ENCODE measurements at regions not wholly inside any gene's neighbourhood (a gene's known extent, or its start where the extent isn't known, plus 50 kb on each side); places are given as distances from the start of the nearest gene placed in this dataset.
"Not testable (repeated sequence)": the region's sequence is repeated elsewhere in the genome, so short reads cannot be mapped to it uniquely, and the experiment has no call there.

- intact Hi-C loops (cut with DNase I; ENCODE audit: low total_unique reads) = no loop called here
- no peak for DNase-seq (ENCODE audit: low spot score in 2 of 2)
- H3K4me3 ChIP-seq (ENCODE audit: low read depth, poor library complexity, severe bottlenecking) = no peak overlapping the region
- WGBS, 2 donors = 92 to 95% methylated on average over 4 of the region's 4 CpGs
- TF ChIP-seq POLR2A (IDR thresholded peaks at IDR 0.05) (no peak), CTCF (IDR thresholded peaks at IDR 0.05) (no peak)
Measured at GRCh38 chr4:9608300-9608699, 164.1 kb downstream of the DEFB131A start.

- 79 to 93% methylated on average over 2 of the region's 2 CpGs for WGBS, 2 donors
- H3K4me3 ChIP-seq (ENCODE audit: low read depth, poor library complexity, severe bottlenecking); DNase-seq (ENCODE audit: low spot score in 2 of 2); intact Hi-C loops (cut with DNase I; ENCODE audit: low total_unique reads): not testable (repeated sequence)
Measured at GRCh38 chr4:9610321-9610720, 166.1 kb downstream of the DEFB131A start.

GRCh38 chr4:9611101-9611500 lies 166.9 kb downstream of the DEFB131A start:
- WGBS, 2 donors = 35 to 38% methylated on average over 2 to 3 of the region's 3 CpGs
- no peak for DNase-seq (ENCODE audit: low spot score in 2 of 2)
- H3K4me3 ChIP-seq (ENCODE audit: low read depth, poor library complexity, severe bottlenecking) = no peak overlapping the region
- TF ChIP-seq CTCF (IDR thresholded peaks at IDR 0.05) (no peak), POLR2A (IDR thresholded peaks at IDR 0.05) (no peak)
- intact Hi-C loops (cut with DNase I; ENCODE audit: low total_unique reads) = no loop called here

- H3K4me3 ChIP-seq (ENCODE audit: low read depth, poor library complexity, severe bottlenecking); intact Hi-C loops (cut with DNase I; ENCODE audit: low total_unique reads); DNase-seq (ENCODE audit: low spot score in 2 of 2): not testable (repeated sequence)
- 83 to 85% methylated on average over 3 of the region's 3 CpGs for WGBS, 2 donors
Measured at GRCh38 chr4:9636411-9636810, 145.0 kb upstream of the DRD5 start.

GRCh38 chr4:9659678-9660077 lies 121.8 kb upstream of the DRD5 start:
- H3K4me3 ChIP-seq (ENCODE audit: low read depth, poor library complexity, severe bottlenecking); intact Hi-C loops (cut with DNase I; ENCODE audit: low total_unique reads); DNase-seq (ENCODE audit: low spot score in 2 of 2): not testable (repeated sequence)
- 13 to 18% methylated on average over 14 of the region's 14 CpGs for WGBS, 2 donors

- intact Hi-C loops (cut with DNase I; ENCODE audit: low total_unique reads); H3K4me3 ChIP-seq (ENCODE audit: low read depth, poor library complexity, severe bottlenecking); DNase-seq (ENCODE audit: low spot score in 2 of 2): not testable (repeated sequence)
- 66 to 73% methylated on average over 4 of the region's 4 CpGs for WGBS, 2 donors
Measured at GRCh38 chr4:9660955-9661354, 120.5 kb upstream of the DRD5 start.

GRCh38 chr4:9670725-9671124 lies 110.7 kb upstream of the DRD5 start:
- 11 to 12% methylated on average over 11 of the region's 11 CpGs for WGBS, 2 donors
- DNase-seq (ENCODE audit: low spot score in 2 of 2) = peak in 1 of 2 donors; percentile 34
- intact Hi-C loops (cut with DNase I; ENCODE audit: low total_unique reads); H3K4me3 ChIP-seq (ENCODE audit: low read depth, poor library complexity, severe bottlenecking): not testable (repeated sequence)

- peak in 1 of 2 donors; percentile 68 for DNase-seq (ENCODE audit: low spot score in 2 of 2)
- intact Hi-C loops (cut with DNase I; ENCODE audit: low total_unique reads) = not testable (repeated sequence)
Measured at GRCh38 chr4:9677357-9677756, 104.1 kb upstream of the DRD5 start.

GRCh38 chr4:9679704-9680478 lies 101.5 kb upstream of the DRD5 start:
- TF ChIP-seq POLR2A (IDR thresholded peaks at IDR 0.05) (no peak), CTCF (IDR thresholded peaks at IDR 0.05) (no peak)
- H3K4me3 ChIP-seq (ENCODE audit: low read depth, poor library complexity, severe bottlenecking) = no peak overlapping the region
- WGBS, 2 donors = 98 to 99% methylated on average over 18 to 24 of the region's 30 CpGs
- peak in 1 of 2 donors; percentile 76 for DNase-seq (ENCODE audit: low spot score in 2 of 2)
- intact Hi-C loops (cut with DNase I; ENCODE audit: low total_unique reads) = no loop called here

More at GRCh38 chr4:9677357-9677756, 104.1 kb upstream of the DRD5 start:
- not testable (repeated sequence) for H3K4me3 ChIP-seq (ENCODE audit: low read depth, poor library complexity, severe bottlenecking)
- 87 to 88% methylated on average over 10 of the region's 10 CpGs for WGBS, 2 donors

GRCh38 chr4:9683174-9683573 lies 98.3 kb upstream of the DRD5 start:
- intact Hi-C loops (cut with DNase I; ENCODE audit: low total_unique reads) = not testable (repeated sequence)
- WGBS, 2 donors = 79 to 88% methylated on average over 5 of the region's 5 CpGs

GRCh38 chr4:9685016-9685415 lies 96.4 kb upstream of the DRD5 start:
- intact Hi-C loops (cut with DNase I; ENCODE audit: low total_unique reads); DNase-seq (ENCODE audit: low spot score in 2 of 2); H3K4me3 ChIP-seq (ENCODE audit: low read depth, poor library complexity, severe bottlenecking): not testable (repeated sequence)
- WGBS, 2 donors = 67% methylated on average over 5 of the region's 5 CpGs

More at GRCh38 chr4:9683174-9683573, 98.3 kb upstream of the DRD5 start:
- H3K4me3 ChIP-seq (ENCODE audit: low read depth, poor library complexity, severe bottlenecking); DNase-seq (ENCODE audit: low spot score in 2 of 2): not testable (repeated sequence)

Measured in lower leg skin (tissue), 4 donors.